HCT116 (cell line): ENCODE measurements at regions not wholly inside any gene's neighbourhood (a gene's known extent, or its start where the extent isn't known, plus 50 kb on each side); places are given as distances from the start of the nearest gene placed in this dataset.

Experiments used
- ATAC-seq: fragments of 200-7000 bp; cut with Tn5 transposase; 2 replicates; pipeline ENCODE4 v1.9.1; 2020; ENCODE audit warnings: mild to moderate bottlenecking, moderate library complexity
- BruUV-seq: library from RNA; stranded (reverse); fragments of 400-500 nt; replicated peaks from 2 replicates; lab custom pipeline; 2021; lab: Mats Ljungman, UMichigan
- CTCF ChIA-PET: fragments of 300-600 bp; sonication (Branson Sonifier 250); formaldehyde crosslinking; loops from one replicate; lab custom pipeline; 2021; ENCODE audit warnings: antibody characterized with exemption; lab: Charles Lee
- POLR2A ChIA-PET: fragments of 300-600, 350-600 bp; sonication (Branson Sonifier 250); formaldehyde crosslinking; loops from one replicate; lab custom pipeline; 2021; ENCODE audit warnings: antibody characterized with exemption; lab: Charles Lee
- RAD21 ChIA-PET, 2 experiments: fragments of 300-600 bp; sonication (Branson Sonifier 250); formaldehyde crosslinking; loops; one replicate each; lab custom pipeline; 2023; ENCODE audit warnings: low total read pairs in 2 of 2; ENCODE audit not compliant: uncharacterized antibody in 2 of 2, unreplicated experiment in 2 of 2, low non-redundant PET in 1 of 2; lab: Charles Lee
- DNase-seq: peaks from one replicate; pipeline ENCODE4 v3.0.0-alpha.2; 2010; ENCODE audit warnings: low read depth, low spot score
- H2AFZ ChIP-seq: fragments of 200-600 bp; shearing (Covaris generic), sonication (generic); 2 replicates; pipeline ENCODE4 v1.6.1; 2017; ENCODE audit warnings: low read depth, mixed run types, mixed read lengths, antibody characterized with exemption, low read length; ENCODE audit not compliant: poor library complexity, severe bottlenecking
- H3K27ac ChIP-seq: 2 replicates; pipeline ENCODE4 v1.5.1; 2012; ENCODE audit warnings: low read depth, low read length
- H3K27me3 ChIP-seq: fragments of 200-600 bp; sonication (generic); 2 replicates; pipeline ENCODE4 v1.6.1; 2016; ENCODE audit warnings: mixed run types, low read length, mixed read lengths; ENCODE audit not compliant: insufficient read depth
- H3K36me3 ChIP-seq, 2 experiments: fragments of 200-500 bp in 1 of 2; fragments of 200-600 bp in 1 of 2; sonication (Bioruptor generic) in 1 of 2; sonication (generic) in 1 of 2; 2 replicates each; pipeline versions ENCODE4 v1.5.1 to v1.6.1; 2014 to 2016; ENCODE audit warnings: low read length in 2 of 2, inconsistent platforms in 1 of 2, mixed read lengths in 1 of 2, mixed run types in 1 of 2; ENCODE audit not compliant: insufficient read depth in 2 of 2, control insufficient read depth in 1 of 2
- H3K4me1 ChIP-seq, 2 experiments: fragments of 200-600 bp in 1 of 2; sonication (generic) in 1 of 2; 2 replicates each; pipeline versions ENCODE4 v1.5.1 to v1.6.1; 2012 to 2017; ENCODE audit warnings: low read length in 2 of 2, inconsistent platforms in 1 of 2, mild to moderate bottlenecking in 1 of 2, mixed read lengths in 1 of 2, mixed run types in 1 of 2, moderate library complexity in 1 of 2; ENCODE audit not compliant: insufficient read depth in 2 of 2, control insufficient read depth in 1 of 2
- H3K4me2 ChIP-seq: fragments of 200-600 bp; sonication (generic); 2 replicates; pipeline ENCODE4 v1.6.1; 2017; ENCODE audit warnings: mixed run types, low read length, mixed read lengths
- H3K4me3 ChIP-seq, 2 experiments: fragments of 200-600 bp in 1 of 2; sonication (generic) in 1 of 2; replicated peaks in 1 of 2; 2 replicates each; pipeline ENCODE4 v1.5.1; 2011 to 2016; ENCODE audit warnings: low read length in 2 of 2, control low read depth in 1 of 2, low read depth in 1 of 2, mild to moderate bottlenecking in 1 of 2, mixed read lengths in 1 of 2, mixed run types in 1 of 2
- H3K79me2 ChIP-seq: fragments of 200-600 bp; sonication (generic); 2 replicates; pipeline ENCODE4 v1.6.1; 2017; ENCODE audit warnings: mild to moderate bottlenecking, mixed run types, low read length, moderate library complexity, mixed read lengths; ENCODE audit not compliant: insufficient read depth
- H3K9ac ChIP-seq: fragments of 200-600 bp; sonication (generic); 2 replicates; pipeline ENCODE4 v1.6.1; 2016; ENCODE audit warnings: low read length, mixed read lengths
- H3K9me2 ChIP-seq: fragments of 200-600 bp; sonication (generic), shearing (Covaris generic); 2 replicates; pipeline ENCODE4 v1.6.1; 2017; ENCODE audit warnings: mixed run types, mild to moderate bottlenecking, moderate library complexity; ENCODE audit not compliant: insufficient read depth
- H3K9me3 ChIP-seq, 2 experiments: fragments of 200-500 bp in 1 of 2; fragments of 200-600 bp in 1 of 2; sonication (Bioruptor generic) in 1 of 2; sonication (generic) in 1 of 2; 2 replicates each; pipeline ENCODE4 v1.6.1; 2014 to 2017; ENCODE audit warnings: low read length in 2 of 2, mixed read lengths in 2 of 2, inconsistent platforms in 1 of 2, low read depth in 1 of 2, mild to moderate bottlenecking in 1 of 2, mixed run types in 1 of 2, moderate library complexity in 1 of 2; ENCODE audit not compliant: control insufficient read depth in 1 of 2, insufficient read depth in 1 of 2
- H4K20me1 ChIP-seq: fragments of 200-600 bp; sonication (generic), shearing (Covaris generic); 2 replicates; pipeline ENCODE4 v1.6.1; 2017; ENCODE audit warnings: mixed run types, mild to moderate bottlenecking, moderate library complexity; ENCODE audit not compliant: insufficient read depth
- JUND ChIP-seq: IDR thresholded peaks from 2 replicates; pipeline ENCODE4 v1.6.1; 2012
- MAX ChIP-seq: IDR thresholded peaks from 2 replicates; pipeline ENCODE4 v1.6.1; 2012
- SRF ChIP-seq: IDR thresholded peaks from 2 replicates; pipeline ENCODE4 v1.6.1; 2012; ENCODE audit warnings: low read depth
- YY1 ChIP-seq: IDR thresholded peaks from 2 replicates; pipeline ENCODE4 v1.6.1; 2011; ENCODE audit warnings: low read length, low read depth, moderate library complexity, mild to moderate bottlenecking; ENCODE audit not compliant: insufficient replicate concordance; ENCODE audit errors: extremely low read depth
- intact Hi-C: fragments of 100-400 bp; cut with micrococcal nuclease; formaldehyde crosslinking; loops from 2 replicates; pipeline ENCODE4 v1.10.0; 2022
- TF ChIP-seq, protein P1 (sequence below): IDR thresholded peaks from 2 replicates; pipeline ENCODE4 v1.6.1; 2012; ENCODE audit warnings: low read depth
- TF ChIP-seq, protein P2 (sequence below), 3 experiments: fragments of 200-600 bp in 1 of 3; sonication (generic) in 1 of 3; IDR thresholded peaks in 2 of 3; conservative IDR thresholded peaks in 1 of 3; 2 replicates each; pipeline ENCODE4 v1.5.1; 2012 to 2017; ENCODE audit warnings: low read depth in 2 of 3, low read length in 2 of 3, antibody characterized with exemption in 1 of 3, borderline replicate concordance in 1 of 3, control low read depth in 1 of 3, mild to moderate bottlenecking in 1 of 3, mixed read lengths in 1 of 3, mixed run types in 1 of 3, moderate library complexity in 1 of 3; ENCODE audit not compliant: insufficient read depth in 1 of 3

DNA sequence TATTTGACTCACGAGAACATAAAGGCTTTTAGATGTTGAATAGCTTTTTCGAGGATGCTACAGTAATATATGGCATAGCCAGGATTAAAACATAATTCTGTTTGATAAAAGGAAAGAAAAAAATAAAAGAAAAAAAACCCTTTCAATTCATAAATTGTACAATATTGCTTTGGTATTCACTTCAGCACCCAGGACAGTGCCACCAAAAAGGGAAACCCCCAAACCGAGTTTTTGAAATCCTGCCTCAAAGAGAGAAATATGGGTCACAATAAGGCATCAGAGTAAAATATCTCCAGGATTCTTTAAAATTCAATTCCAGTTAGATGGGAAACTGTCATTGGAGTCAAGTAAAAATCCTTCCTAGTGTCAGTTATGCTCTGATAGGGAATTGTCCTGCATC is 551.2 kb upstream of the SEL1L start:
- H3K4me2 ChIP-seq, result no peak overlapping the region
- no peak for ATAC-seq
- no peak overlapping the region for H2AFZ ChIP-seq
- no peak for DNase-seq
- ChIA-PET RAD21 (no interaction called here), CTCF (no interaction called here), POLR2A (no interaction called here)
- H3K9me3 ChIP-seq, result peaks cover 10 to 14% of the 10 kb centered on the region in 2 experiments; a peak in 2 of 4 replicates
- no peaks in the 10 kb centered on the region for H3K79me2 ChIP-seq
- H3K4me1 ChIP-seq, result no peaks in the 10 kb centered on the region
- H3K36me3 ChIP-seq, result no peaks in the 10 kb centered on the region
- H3K27me3 ChIP-seq, result no peaks in the 10 kb centered on the region
- intact Hi-C loops, result no loop called here
- no peaks in the 10 kb centered on the region for H4K20me1 ChIP-seq
- H3K4me3 ChIP-seq, result no peak overlapping the region
- H3K9me2 ChIP-seq, result no peaks in the 10 kb centered on the region
- TF ChIP-seq, protein P1, sequence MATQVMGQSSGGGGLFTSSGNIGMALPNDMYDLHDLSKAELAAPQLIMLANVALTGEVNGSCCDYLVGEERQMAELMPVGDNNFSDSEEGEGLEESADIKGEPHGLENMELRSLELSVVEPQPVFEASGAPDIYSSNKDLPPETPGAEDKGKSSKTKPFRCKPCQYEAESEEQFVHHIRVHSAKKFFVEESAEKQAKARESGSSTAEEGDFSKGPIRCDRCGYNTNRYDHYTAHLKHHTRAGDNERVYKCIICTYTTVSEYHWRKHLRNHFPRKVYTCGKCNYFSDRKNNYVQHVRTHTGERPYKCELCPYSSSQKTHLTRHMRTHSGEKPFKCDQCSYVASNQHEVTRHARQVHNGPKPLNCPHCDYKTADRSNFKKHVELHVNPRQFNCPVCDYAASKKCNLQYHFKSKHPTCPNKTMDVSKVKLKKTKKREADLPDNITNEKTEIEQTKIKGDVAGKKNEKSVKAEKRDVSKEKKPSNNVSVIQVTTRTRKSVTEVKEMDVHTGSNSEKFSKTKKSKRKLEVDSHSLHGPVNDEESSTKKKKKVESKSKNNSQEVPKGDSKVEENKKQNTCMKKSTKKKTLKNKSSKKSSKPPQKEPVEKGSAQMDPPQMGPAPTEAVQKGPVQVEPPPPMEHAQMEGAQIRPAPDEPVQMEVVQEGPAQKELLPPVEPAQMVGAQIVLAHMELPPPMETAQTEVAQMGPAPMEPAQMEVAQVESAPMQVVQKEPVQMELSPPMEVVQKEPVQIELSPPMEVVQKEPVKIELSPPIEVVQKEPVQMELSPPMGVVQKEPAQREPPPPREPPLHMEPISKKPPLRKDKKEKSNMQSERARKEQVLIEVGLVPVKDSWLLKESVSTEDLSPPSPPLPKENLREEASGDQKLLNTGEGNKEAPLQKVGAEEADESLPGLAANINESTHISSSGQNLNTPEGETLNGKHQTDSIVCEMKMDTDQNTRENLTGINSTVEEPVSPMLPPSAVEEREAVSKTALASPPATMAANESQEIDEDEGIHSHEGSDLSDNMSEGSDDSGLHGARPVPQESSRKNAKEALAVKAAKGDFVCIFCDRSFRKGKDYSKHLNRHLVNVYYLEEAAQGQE, result no peak
- TF ChIP-seq, protein P2, sequence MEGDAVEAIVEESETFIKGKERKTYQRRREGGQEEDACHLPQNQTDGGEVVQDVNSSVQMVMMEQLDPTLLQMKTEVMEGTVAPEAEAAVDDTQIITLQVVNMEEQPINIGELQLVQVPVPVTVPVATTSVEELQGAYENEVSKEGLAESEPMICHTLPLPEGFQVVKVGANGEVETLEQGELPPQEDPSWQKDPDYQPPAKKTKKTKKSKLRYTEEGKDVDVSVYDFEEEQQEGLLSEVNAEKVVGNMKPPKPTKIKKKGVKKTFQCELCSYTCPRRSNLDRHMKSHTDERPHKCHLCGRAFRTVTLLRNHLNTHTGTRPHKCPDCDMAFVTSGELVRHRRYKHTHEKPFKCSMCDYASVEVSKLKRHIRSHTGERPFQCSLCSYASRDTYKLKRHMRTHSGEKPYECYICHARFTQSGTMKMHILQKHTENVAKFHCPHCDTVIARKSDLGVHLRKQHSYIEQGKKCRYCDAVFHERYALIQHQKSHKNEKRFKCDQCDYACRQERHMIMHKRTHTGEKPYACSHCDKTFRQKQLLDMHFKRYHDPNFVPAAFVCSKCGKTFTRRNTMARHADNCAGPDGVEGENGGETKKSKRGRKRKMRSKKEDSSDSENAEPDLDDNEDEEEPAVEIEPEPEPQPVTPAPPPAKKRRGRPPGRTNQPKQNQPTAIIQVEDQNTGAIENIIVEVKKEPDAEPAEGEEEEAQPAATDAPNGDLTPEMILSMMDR (IDR thresholded peaks at IDR 0.05 in 2 of 3, conservative IDR thresholded peaks at IDR 0.05 in 1 of 3; ENCODE audit: borderline replicate concordance in 1 of 3, insufficient read depth in 1 of 3, low read depth in 2 of 3, low read length in 2 of 3), result no peak
- TF ChIP-seq JUND, result no peak
- no peak for TF ChIP-seq SRF
- TF ChIP-seq YY1, result no peak
- TF ChIP-seq MAX, result no peak
- H3K27ac ChIP-seq, result no peak overlapping the region
- H3K9ac ChIP-seq, result no peak overlapping the region
- BruUV-seq, result no TSS peak
